SU-DHL-6 (cell line): ENCODE measurements at regions not wholly inside any gene's neighbourhood (a gene's known extent, or its start where the extent isn't known, plus 50 kb on each side); places are given as distances from the start of the nearest gene placed in this dataset.

Experiments used
- EZH2phosphoT487 ChIP-seq: fragments of 200-600 bp; sonication (generic), shearing (Covaris generic); conservative IDR thresholded peaks from 2 replicates; pipeline ENCODE4 v1.6.1; 2018; ENCODE audit warnings: mild to moderate bottlenecking, antibody characterized with exemption, low read length, moderate library complexity, mixed read lengths
- TF ChIP-seq, protein P1 (sequence below): fragments of 200-600 bp; sonication (generic); IDR thresholded peaks from one replicate; pipeline ENCODE4 v1.5.1; 2017; ENCODE audit warnings: antibody characterized with exemption, mild to moderate bottlenecking, low read length, moderate library complexity; ENCODE audit not compliant: insufficient read depth, poor library complexity, severe bottlenecking

DNA sequence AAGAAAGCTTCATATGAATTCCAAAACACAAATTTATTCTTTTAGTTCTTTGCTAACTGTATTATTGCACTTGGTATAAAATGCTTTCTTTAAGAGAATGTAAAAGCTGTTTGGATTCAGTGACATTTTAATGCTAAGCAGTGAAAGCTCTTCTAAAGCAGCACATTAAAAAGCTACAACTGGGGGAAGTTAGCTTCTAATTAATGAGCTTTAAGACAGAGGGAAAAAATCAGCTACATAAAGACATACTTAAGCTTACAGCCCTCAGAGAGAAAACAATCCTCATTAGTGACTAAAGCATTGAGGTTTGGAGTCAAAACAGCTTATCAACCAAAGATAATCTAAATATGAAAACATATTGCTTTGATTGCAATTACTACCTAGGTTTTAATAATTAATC lies 1222.2 kb upstream of the SPRY2 start:
- TF ChIP-seq, protein P1, sequence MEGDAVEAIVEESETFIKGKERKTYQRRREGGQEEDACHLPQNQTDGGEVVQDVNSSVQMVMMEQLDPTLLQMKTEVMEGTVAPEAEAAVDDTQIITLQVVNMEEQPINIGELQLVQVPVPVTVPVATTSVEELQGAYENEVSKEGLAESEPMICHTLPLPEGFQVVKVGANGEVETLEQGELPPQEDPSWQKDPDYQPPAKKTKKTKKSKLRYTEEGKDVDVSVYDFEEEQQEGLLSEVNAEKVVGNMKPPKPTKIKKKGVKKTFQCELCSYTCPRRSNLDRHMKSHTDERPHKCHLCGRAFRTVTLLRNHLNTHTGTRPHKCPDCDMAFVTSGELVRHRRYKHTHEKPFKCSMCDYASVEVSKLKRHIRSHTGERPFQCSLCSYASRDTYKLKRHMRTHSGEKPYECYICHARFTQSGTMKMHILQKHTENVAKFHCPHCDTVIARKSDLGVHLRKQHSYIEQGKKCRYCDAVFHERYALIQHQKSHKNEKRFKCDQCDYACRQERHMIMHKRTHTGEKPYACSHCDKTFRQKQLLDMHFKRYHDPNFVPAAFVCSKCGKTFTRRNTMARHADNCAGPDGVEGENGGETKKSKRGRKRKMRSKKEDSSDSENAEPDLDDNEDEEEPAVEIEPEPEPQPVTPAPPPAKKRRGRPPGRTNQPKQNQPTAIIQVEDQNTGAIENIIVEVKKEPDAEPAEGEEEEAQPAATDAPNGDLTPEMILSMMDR: no peak
- TF ChIP-seq EZH2phosphoT487: no peak
